ENCODE measurements at regions not wholly inside any gene's neighbourhood (a gene's known extent, or its start where the extent isn't known, plus 50 kb on each side); places are given as distances from the start of the nearest gene placed in this dataset.

GRCh38 chr10:130354573-130354954, 218.4 kb downstream of the GLRX3 start:
- TF ChIP-seq POLR2A (IDR thresholded peaks at IDR 0.05; ENCODE audit: low read depth, low read length): no peak
- TF ChIP-seq POLR2AphosphoS5 (IDR thresholded peaks at IDR 0.05; ENCODE audit: low read depth, low read length): no peak
